Stimulated activated CD4-positive, alpha-beta T cell treated with anti-CD3 and anti-CD28 coated beads, Interleukin-1b, Interleukin-23, amount 100 ng/mL, for 4 hours (primary cell): ENCODE measurements at regions not wholly inside any gene's neighbourhood (a gene's known extent, or its start where the extent isn't known, plus 50 kb on each side); places are given as distances from the start of the nearest gene placed in this dataset.

Experiments used
- DNase-seq, 2 donors: peaks; one replicate each; pipeline ENCODE4 v3.0.0-alpha.2; 2020; ENCODE audit warnings: low read depth in 2 of 2

DNA sequence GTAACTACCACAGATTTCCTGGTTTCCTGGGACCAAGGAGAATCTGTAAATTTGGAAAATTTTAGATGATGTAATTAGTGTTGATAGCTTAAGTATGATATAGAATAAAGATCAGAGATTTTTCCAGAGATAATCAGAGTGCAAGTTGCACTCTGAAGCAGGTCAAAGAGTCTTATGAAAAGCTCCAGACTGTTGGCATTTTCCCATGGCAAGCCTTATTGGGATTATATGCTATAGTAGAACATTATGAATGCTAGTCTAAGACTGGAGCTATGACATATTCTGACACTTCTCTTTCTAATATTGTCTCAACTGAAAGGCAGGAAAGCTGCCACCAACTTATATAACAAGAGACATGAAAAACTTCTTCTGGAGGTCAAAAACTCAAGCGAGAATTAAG is 1638.3 kb upstream of the LRRTM1 start:
- no peak for DNase-seq

DNA sequence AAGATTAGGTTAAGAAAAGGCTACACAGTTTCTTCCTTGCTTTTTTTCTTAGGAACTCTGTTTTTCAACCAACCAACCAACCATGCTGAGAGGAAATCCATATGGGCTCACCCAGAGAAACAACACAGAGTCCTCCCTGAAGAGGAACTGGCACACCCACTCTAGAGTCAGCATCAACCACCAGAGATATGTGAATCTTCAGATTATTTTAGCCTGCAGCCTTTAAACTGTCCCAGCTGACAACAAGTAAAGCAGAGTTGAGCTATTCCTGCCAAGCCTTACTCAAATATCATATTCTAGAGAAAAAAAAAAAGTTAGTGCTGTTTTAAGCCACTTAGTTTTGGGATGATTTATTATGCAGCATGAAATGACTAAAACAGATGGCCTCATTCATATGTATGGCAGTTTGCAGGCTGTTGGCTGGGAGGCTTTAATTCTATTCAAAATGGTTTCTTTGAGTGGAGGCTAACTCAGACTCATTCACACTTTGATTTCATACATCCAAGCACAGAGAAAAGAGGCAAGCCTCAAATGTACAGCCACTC is 1637.7 kb upstream of the LRRTM1 start:
- DNase-seq = no peak

DNA sequence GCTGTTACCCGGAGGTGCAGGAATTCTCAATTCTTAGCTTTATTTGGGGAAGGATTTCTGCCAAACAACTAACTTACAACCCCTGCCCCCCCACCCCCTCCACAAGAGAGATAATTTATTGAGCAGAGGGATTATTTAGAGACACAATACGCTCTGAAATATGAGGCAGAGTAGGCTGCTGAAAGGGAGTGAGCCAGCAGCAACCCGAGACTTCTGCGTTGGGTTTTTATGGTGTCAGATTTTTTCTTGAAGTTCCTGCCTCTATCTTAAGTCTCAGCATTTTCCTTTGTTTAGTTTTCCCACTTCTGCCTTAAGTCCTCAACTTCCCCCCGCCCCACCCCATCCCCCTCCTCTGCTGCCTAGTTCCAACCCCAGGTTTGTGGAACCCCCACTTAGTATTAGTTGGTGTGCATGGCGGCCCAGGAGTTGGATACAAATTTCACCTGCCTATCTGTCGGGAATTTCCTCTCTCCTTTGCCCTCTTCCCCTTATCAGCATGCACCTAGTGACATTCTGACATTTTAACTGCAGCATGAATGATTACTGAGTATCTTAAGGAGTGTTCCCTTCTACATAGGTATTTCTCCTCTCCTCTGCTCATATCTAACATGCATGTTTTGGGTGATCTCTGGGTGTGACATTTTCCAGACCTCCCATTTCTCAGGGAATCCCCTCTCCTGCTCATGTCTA is 1635.9 kb upstream of the LRRTM1 start:
- DNase-seq = no peak

DNA sequence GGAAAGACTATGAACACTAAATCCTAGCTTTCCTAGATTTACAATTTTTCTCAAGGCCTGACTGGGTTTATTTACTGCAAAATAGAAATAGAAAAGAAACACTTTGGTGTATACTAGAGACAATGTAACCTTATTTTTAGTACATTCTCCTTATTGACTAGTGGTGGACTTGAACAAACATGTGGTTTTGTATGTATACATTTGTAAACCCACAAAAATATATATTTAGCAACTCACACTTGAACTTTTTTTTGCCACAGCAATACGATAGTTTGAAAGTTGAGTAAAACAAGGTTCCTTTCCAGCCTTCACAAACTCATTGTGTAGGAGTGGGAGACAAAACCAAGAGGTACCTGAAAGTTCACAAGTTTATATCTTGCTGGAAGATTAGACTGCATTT is 1633.4 kb upstream of the LRRTM1 start:
- no peak for DNase-seq

DNA sequence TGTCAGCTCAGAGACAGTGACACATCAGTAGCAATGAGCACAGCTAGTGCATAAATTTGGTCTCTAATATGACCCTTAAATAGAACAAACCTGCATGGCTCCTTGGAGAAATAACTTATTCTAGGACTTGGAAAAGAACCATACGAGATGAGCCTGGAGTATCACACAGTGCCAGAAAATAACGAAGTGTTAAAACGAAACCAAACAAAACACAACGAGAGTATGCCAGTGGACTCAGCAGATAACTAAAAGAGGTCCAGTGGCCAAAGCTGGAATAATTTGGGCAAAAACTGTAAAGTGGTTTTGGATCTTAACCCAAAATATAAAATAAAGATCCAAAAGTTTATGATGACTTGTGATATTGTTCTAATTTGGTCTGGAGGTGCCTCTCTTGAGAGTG is 1599.0 kb upstream of the LRRTM1 start:
- DNase-seq = no peak

DNA sequence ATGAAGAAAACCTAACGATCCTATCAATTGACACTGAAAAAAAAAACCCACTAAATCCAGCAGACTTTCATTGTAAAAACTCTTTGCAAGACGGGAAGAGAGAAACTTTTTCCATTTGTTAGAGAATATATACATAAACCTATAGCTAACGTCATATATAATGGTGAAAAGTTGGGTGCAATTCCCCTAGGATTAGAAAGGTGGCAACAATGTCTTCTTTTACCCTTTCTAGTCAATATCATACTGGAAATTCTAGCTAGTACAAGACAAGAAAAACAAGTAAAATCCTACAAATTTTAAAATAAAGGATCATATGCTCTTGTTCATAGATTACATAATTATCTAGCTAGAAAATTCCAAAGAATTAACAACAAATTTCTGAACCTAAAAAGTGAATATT is 1596.5 kb upstream of the LRRTM1 start:
- DNase-seq = no peak

DNA sequence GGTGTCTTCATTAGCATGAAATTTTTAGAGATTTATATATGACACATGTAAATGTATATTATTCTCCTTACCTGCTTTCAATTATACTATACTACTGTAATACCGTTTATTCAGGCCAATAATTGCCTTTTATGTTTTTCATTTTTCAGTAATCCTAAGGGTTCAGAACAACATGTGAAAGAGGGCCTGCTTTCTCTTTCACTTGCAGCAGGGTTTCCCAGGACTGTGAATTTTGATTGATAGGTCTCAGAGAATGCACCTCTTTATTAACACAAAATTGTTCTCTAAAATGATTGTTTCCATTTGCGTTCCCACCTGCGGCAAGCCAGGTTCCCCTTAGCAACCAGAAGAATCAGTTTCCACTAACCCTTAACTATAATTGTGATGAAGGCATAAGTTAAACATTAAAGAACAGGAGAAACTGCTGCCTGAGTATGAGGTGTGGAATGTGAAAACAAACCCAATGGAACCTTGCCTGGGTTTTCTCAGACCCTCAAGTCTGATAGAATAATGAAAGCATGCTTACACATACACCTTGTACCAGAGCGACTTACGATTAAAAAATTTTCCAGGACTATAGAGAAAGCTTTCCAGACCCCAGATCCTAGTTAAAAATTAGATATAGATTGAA is 1591.2 kb upstream of the LRRTM1 start:
- no peak for DNase-seq

DNA sequence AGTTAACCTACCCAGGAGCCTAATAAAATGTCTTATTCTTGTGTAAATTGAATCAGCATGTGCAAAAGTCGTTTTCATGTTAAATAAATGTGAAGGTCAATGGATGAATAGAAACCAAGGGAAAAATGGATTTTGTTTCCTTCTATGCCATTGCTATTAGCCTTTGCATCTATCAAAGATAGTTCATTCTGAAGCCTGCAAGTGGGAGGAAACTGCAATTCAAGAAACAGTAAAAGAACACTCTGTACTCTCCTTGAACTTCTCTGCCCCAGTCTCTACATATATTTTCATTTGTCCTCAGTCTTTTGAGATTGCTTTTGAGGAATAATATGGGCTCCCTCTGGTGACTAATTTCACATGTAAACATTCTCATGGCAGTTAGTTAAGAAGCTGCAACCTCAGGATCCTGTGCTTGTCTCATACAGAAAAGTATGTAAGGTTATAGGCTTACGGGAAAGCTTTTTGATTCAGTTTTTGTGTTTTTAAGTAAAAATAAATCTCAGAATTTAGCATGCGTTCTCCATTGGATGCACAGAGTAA is 1590.0 kb upstream of the LRRTM1 start:
- no peak for DNase-seq

DNA sequence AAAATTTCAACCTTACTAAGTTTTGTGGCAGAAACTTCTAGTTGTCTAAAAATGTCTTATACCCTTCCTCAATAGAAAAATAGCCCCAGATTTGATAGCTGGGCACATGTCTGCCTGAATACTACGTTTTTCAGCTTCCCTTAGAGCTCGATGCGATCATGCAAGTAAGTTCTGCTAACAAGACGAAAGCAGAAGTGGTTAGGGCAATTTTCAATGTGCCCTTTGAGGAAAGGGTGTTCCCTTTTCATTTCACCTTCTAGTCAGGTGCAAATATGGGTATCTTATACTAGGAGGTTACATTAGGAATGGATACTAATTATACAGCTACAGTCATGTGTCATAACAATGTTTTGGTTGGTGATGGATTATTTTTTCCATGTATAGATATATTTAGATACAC is 1572.1 kb upstream of the LRRTM1 start:
- no peak for DNase-seq

DNA sequence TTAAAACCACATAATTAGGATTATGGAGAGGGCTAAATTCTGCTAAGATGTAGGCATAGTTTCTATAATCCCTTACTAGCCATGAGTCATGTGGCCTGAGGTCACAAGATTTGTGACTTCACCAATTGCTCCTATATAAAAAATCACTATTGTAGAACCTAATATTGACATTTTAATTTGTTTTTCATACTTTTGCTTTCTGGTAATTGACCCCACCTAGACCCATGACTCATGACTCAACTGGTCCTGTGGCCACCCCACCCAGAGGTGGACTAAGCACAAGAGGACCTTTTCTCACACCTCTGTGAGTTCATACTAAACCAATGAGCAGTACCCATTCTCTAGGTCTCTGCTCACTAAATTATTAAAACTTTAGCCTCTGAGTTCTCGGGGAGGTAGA is 1567.5 kb upstream of the LRRTM1 start:
- DNase-seq = no peak

DNA sequence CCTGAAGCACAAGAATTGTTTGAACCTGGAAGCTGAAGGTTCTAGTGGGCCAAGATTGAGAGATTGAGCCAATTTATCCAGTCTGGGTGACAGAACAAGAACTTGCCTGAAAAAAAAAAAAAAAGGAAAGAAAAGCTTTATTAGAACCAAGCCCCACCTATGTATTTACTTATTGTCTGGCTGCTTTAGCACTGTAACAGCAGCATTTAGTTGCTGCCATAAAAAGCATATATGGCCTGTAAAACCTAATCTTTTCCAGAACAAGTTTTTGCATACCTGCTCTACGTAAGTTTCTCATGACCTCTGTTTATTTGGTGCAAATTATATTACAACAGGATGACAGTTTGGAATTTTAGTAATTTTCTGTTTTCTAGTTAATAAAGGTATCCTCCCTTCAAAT is 1565.6 kb upstream of the LRRTM1 start:
- DNase-seq = no peak

DNA sequence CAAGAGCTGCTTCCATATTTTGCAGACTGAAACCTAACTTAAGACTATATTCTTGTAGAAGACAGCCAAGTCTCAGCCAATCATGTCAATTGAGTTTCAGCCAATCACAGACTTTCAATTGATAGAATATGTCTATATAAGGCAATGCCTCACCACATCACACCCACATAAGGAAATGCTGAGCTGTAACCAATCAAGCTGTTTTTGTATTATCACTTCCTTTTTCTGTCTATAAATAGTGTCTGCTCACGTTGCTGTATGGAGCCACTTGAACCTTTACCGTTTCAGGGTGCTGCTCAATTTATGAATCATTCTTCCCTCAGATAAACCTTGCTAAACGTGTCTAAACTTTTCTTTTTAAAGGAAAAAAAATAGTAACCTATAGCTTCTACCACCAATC is 1554.4 kb upstream of the LRRTM1 start:
- DNase-seq = no peak

DNA sequence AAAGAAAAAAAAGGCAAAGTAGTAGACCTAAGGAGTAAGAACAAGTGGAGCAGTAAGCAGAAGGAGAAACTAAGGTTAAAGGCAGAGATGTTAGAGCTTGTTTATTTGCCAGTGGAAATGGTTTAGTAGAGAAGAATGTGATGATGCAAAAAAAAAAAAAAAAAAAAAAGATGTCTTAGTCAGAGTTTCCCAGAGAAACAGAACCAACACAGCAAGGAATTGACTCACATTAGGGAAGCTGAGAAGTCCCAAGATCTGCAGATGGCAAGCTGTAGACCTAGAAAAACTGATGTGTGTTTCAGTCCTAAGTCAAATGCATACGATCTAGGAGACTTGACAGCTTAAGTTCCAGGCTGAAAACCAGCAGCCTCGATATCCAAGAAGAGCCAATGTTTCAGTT is 1548.8 kb upstream of the LRRTM1 start:
- no peak for DNase-seq

DNA sequence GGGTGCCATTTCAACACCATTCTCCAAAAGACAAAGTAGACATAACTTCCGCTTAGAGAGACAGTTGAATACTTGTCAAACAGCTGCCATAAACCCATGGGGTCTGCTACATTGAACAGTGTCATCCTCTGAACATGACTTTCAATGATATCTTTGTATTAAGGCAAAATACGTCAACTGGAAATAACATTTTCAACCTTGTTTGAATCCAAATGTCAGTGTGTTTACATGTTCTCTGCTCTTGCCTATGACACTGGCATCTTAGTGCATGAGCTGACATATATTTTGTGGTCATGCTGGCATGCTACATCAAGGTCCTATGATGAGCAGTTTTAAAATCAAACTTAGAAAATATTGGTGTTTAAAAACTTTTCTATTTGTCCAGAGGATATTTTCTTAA is 1548.1 kb upstream of the LRRTM1 start:
- DNase-seq = no peak

DNA sequence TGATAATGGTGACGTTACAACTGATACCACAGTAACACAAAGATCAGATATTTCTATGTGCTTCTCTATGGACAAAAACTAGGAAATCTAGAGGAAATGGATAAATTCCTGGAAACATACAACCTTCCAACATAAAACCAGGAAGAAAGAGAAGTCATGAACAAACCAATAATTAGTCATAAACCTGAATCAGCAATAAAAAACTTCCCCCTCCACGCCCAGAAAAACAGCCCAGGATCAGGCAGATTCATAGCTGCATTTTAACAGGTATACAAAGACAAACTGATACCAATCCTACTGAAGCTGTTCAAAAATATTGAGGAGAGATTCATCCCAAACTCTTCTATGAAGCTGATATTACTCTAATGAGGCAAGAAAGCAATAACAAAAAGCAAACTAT is 1535.2 kb upstream of the LRRTM1 start:
- no peak for DNase-seq

DNA sequence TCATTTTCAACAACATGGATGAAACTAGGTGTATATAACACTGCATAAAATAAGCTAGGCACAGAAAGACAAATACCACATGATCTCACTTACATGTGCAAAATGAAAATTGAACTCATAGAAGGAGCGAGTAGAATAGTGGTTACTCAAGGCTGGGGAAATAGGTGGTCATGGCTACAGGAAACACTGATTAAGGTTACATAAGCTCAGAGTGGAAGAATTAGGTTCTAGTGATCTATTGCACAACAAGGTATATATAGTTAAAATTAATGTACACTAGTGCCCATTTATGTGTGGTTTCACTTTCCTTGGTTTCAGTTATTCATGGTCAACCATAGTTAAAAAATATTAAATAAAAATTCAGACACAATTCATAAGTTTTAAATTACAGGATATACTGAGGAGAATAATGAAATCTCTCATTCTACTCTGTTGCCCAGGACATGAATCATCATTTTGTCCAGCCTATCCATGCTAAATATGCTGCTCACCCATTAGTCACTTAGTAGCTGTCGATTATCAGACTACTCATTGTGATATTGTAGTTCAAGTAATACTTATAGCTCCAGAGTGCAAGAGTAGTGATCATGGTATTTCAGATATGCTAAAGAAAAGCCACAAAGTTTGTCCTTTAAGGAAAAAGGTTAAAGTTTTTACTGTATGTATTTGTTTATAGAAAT is 1530.9 kb upstream of the LRRTM1 start:
- no peak for DNase-seq

DNA sequence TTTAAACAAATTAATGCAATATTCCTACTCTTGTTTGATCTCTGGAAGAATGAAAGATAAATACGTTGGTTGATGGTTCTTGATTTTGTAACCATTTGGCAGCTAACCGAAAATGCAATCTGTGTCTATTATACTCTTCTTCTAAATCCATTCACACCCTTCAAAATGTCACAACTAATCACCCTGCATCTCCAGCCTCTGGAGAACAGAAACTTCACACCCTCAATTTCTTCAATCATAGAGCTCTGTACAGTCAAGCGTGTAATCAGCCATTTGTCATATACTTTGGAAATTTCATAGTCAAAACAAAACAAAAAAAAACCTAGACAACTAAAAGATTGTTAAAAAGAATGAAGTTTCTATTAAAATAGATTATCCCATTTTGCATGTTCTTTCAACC is 1482.3 kb upstream of the LRRTM1 start:
- DNase-seq = no peak

DNA sequence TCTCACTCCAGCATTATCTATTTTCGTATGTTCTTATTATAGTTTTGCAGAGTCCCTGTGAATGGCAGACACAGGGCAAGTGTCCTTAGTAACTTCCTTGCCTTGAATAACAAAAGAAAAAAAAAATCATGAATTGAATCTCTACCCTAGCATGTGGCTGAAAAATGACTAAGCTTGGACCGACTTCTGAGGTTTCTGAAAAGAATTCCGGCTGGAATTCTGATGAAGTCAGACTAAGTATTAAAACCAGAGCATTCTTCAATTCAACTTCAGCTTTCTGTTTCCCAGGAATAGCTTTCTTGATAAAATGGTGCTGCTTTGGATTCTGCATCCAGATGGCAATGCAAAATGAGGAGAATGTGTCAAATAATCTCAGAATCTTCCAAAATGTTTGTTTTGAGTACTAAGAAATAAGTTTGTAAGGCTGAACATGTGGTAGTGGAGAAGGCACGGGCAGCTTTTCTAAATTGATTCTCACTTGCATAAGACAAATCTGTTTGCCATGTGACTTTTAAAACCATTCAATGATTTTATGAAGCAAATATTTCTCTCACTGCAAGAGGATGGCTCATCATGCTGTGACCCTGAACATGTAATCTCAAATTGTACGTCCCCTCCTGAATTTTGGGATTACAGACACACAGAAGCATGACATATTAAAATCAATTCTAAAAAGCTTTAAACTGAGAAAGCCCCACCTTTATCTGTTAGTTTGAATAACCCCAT is 1462.8 kb upstream of the LRRTM1 start:
- DNase-seq = no peak

DNA sequence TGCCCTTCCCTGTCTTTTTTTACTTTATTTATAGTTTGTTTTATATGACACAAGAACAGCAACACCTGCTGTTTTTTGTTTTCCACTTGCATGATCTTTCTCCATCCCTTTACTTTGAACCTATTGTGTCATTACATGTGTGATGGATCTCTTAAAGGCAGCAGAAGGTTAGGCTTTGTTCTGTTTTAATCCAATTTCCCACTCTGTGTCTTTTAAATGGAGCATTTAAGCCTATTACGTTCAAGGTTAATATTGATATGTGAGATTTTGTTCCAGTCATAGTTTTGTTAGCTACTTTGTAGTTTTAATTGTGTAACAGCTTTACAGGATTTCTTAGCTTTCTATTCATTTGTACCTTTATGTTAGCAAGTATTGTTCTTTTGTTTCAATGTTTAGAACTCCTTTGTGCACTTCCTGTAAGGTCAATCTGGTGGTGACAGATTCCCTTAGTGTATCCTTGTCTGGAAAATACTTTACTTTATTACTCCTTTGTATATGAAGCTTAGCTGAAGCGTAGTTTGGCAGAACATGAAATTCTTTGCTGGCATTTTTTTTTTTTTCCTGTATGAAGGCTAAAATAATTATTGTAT is 1443.0 kb upstream of the LRRTM1 start:
- no peak for DNase-seq

DNA sequence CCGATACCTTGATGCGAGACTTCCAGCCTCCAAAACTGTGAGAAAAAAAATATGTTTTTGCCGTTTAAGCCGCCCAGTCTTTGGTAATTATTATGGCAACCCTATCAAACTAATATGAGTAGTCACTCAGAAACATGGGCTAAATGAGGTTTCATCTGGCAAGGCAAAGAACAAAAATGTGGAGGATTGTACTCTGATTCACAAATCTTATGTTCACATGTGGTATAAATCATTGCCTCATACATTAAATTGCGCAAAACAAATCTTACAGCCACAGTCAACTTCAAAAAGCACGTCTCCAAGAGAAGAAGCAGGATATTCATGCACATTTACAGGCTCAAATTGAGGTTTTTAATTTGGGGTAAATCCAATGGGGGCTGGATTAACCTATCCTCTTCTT is 1435.4 kb upstream of the LRRTM1 start:
- DNase-seq = no peak

DNA sequence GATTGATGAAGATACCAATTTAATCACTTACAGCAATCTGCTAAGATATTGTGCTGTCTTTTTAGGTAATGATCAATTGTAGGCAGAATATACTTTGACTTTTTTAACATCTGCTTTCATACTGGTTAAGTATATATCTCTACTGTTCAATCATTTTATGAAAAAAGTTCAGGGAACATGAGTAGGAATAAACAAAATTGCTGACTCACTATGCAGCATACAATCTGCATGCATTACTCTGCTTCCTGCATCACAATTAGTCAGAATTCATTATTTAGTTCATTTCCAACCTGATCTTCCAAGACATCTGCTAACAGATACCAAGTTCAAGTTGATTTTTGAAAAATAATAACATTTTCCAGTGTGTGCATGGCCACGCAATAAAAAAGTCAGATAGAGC is 1430.4 kb upstream of the LRRTM1 start:
- DNase-seq = no peak

DNA sequence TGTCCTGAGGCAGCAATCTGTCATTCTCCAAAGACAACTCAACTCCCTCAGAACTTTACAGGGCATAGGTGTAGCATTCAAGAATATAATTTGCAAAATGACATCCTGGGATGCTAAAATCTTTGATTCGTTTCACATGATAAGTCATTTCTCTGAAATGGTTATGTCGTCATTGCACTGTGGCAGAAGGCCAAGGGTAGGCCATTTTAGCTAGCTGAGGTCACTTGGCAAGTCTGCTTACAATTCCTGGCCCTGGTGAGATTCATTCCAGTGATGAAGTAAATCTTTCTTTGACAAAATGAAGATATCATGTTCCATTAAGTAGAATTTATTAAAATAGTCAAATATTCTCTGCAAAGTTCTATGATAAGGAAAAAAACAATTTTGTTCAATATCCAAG is 1410.3 kb upstream of the LRRTM1 start:
- DNase-seq = no peak
